Natural killer cell (primary cell): ENCODE measurements at regions not wholly inside any gene's neighbourhood (a gene's known extent, or its start where the extent isn't known, plus 50 kb on each side); places are given as distances from the start of the nearest gene placed in this dataset.

Experiments
- ATAC-seq, 3 donors: fragments of 150-1000 bp in 2 of 3; fragments of 200-7000 bp in 1 of 3; cut with Tn5 transposase; 1 replicate in 1 of 3; 2 replicates in 2 of 3; pipeline ENCODE4 v1.10.0; 2021; ENCODE audit warnings: mild to moderate bottlenecking in 2 of 3, moderate library complexity in 2 of 3
- DNase-seq, 2 donors: peaks; one replicate each; pipeline versions ENCODE4 v3.0.0 to v3.0.0-alpha.2; 2013 to 2021; ENCODE audit warnings: mixed read lengths in 1 of 2
- H3K27ac ChIP-seq: one replicate; pipeline ENCODE4 v1.5.1; 2013; ENCODE audit warnings: mild to moderate bottlenecking, low read length
- H3K27me3 ChIP-seq: one replicate; pipeline ENCODE4 v1.6.1; 2013; ENCODE audit warnings: low read length; ENCODE audit not compliant: control insufficient read depth, insufficient read depth
- H3K36me3 ChIP-seq: one replicate; pipeline ENCODE4 v1.6.1; 2013; ENCODE audit warnings: low read length; ENCODE audit not compliant: control insufficient read depth, insufficient read depth
- H3K4me1 ChIP-seq: one replicate; pipeline ENCODE4 v1.6.1; 2013; ENCODE audit warnings: low read length; ENCODE audit not compliant: control insufficient read depth, insufficient read depth
- H3K4me3 ChIP-seq: one replicate; pipeline ENCODE4 v1.5.1; 2013; ENCODE audit warnings: low read length
- H3K9me3 ChIP-seq: one replicate; pipeline ENCODE4 v1.6.1; 2013; ENCODE audit warnings: low read length; ENCODE audit not compliant: control insufficient read depth, insufficient read depth
- H3K27ac Mint-ChIP-seq, 2 donors: one replicate each; pipeline ENCODE4 v1.8.0; 2022; ENCODE audit warnings: mild to moderate bottlenecking in 2 of 2, mixed read lengths in 2 of 2, moderate library complexity in 1 of 2
- H3K27me3 Mint-ChIP-seq, 2 donors: one replicate each; pipeline ENCODE4 v1.8.0; 2022; ENCODE audit warnings: low read depth in 2 of 2, mixed read lengths in 2 of 2
- H3K36me3 Mint-ChIP-seq: one replicate; pipeline ENCODE4 v1.8.0; 2022; ENCODE audit warnings: mixed read lengths
- H3K4me1 Mint-ChIP-seq, 2 donors: one replicate each; pipeline ENCODE4 v1.8.0; 2022; ENCODE audit warnings: mixed read lengths in 2 of 2
- H3K4me3 Mint-ChIP-seq: one replicate; pipeline ENCODE4 v1.8.0; 2022; ENCODE audit warnings: mild to moderate bottlenecking, moderate library complexity, mixed read lengths
- H3K9me3 Mint-ChIP-seq, 2 donors: one replicate each; pipeline ENCODE4 v1.8.0; 2022; ENCODE audit warnings: mixed read lengths in 2 of 2
- WGBS: methylation state at CpG from one replicate; pipeline ENCODE4 v1.1.7; 2013; ENCODE audit warnings: missing lambda C conversion rate; ENCODE audit not compliant: insufficient coverage; 5-methylcytosine and 5-hydroxymethylcytosine counted together
- intact Hi-C: fragments of 100-400 bp; cut with micrococcal nuclease; formaldehyde crosslinking; loops from one replicate; pipeline ENCODE4 v1.14.2; 2022
- TF ChIP-seq, protein P1 (sequence below): fragments of 200-600 bp; IDR thresholded peaks from one replicate; pipeline ENCODE4 v1.8.0; 2022; ENCODE audit warnings: antibody characterized with exemption

DNA sequence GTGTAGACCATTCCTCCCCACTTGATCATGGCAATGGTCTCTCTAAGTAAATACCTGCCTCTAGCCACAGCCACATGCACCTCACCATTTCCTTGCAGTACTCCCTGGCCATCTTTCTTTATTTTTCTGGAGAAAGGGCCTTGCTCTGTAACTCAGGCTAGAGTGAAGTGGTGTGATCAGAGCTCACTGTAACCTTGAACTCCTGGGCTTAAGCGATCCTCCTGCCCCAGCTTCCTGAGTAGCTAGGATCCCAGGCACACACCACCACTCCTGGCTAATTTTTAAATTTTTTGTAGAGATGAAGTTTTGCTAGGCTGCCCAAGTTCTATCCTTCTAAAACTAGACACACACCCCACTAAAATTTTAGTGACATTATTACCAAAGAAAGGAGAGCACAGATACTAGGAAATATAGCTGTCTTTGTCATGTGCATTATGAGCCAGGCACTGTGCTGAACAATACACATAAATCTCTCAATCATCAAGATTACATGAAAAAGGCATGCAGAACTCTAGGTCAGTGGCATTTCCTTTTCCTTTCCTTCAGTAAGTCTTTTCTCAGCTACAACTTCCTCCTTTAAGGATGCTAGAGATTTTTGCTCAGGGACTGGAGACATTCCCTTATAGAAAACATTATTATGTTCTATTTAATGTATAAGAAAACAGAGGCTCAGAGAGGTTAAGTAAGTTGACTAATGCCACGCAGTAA is 95.0 kb upstream of the SERBP1 start:
- Mint-ChIP-seq H3K9me3 (no peaks in the 10 kb centered on the region), H3K4me3 (no peak overlapping the region), H3K27me3 (peaks cover 5 to 20% of the 10 kb centered on the region in 2 donors), H3K4me1 (no peaks in the 10 kb centered on the region), H3K27ac (no peak overlapping the region), H3K36me3 (no peaks in the 10 kb centered on the region)
- 68% methylated on average over 2 of the region's 2 CpGs for WGBS
- no peak overlapping the region for H3K4me3 ChIP-seq
- DNase-seq (no peak), ATAC-seq (no peak)
- no peaks in the 10 kb centered on the region for H3K27me3 ChIP-seq
- no peaks in the 10 kb centered on the region for H3K36me3 ChIP-seq
- intact Hi-C loops = no loop called here
- H3K4me1 ChIP-seq = no peaks in the 10 kb centered on the region
- no peaks in the 10 kb centered on the region for H3K9me3 ChIP-seq
- TF ChIP-seq, protein P1, sequence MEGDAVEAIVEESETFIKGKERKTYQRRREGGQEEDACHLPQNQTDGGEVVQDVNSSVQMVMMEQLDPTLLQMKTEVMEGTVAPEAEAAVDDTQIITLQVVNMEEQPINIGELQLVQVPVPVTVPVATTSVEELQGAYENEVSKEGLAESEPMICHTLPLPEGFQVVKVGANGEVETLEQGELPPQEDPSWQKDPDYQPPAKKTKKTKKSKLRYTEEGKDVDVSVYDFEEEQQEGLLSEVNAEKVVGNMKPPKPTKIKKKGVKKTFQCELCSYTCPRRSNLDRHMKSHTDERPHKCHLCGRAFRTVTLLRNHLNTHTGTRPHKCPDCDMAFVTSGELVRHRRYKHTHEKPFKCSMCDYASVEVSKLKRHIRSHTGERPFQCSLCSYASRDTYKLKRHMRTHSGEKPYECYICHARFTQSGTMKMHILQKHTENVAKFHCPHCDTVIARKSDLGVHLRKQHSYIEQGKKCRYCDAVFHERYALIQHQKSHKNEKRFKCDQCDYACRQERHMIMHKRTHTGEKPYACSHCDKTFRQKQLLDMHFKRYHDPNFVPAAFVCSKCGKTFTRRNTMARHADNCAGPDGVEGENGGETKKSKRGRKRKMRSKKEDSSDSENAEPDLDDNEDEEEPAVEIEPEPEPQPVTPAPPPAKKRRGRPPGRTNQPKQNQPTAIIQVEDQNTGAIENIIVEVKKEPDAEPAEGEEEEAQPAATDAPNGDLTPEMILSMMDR = no peak
- H3K27ac ChIP-seq = no peak overlapping the region

DNA sequence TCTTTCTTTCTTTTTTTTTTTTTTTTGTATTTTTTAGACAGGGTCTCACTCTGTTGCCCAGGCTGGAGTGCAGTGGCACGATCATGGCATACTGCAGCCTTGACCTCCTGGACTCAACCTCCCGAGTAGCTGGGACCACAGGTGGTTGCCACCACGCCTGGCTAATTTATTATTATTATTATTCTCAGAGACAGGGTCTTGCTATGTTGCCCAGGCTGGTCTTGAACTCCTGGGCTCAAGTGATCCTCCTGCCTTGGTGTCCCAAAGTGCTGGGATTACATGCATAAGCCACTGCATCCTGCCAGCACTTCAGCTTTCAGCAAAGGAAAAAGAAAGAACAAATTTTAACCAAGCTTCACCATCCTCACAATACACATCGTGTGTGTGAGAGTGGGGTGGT is 97.9 kb upstream of the SERBP1 start:
- Histone ChIP-seq H3K27ac (no peak overlapping the region), H3K36me3 (no peaks in the 10 kb centered on the region), H3K4me1 (no peaks in the 10 kb centered on the region), H3K4me3 (no peak overlapping the region), H3K9me3 (no peaks in the 10 kb centered on the region), H3K27me3 (no peaks in the 10 kb centered on the region)
- intact Hi-C loops = no loop called here
- no peak overlapping the region for H3K27ac Mint-ChIP-seq
- no peaks in the 10 kb centered on the region for H3K4me1 Mint-ChIP-seq
- no peak for DNase-seq
- H3K4me3 Mint-ChIP-seq = no peak overlapping the region
- no peak for ATAC-seq
- H3K36me3 Mint-ChIP-seq = no peaks in the 10 kb centered on the region
- H3K9me3 Mint-ChIP-seq = no peaks in the 10 kb centered on the region
- WGBS = 72% methylated on average over 4 of the region's 4 CpGs
- H3K27me3 Mint-ChIP-seq = peaks cover 5 to 20% of the 10 kb centered on the region in 2 donors
- TF ChIP-seq, protein P1 = no peak

DNA sequence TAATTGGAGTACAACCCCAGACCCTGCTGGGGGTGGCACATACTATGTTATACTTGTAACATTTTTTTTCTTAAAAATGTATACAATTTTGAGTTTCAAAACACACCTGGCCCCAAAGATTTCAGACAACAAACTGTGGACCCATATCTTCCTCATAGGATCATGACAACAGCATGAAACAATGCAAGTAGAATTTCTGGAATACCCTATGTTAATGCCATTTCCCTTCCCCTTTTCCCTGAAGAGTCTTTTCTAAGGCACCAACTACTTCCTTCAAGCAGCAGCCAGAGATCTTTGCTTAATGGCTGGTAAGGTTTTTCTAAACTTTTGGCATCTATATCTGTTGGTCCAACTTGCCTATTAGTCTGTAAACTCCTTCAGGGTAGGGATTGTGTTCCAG is 99.9 kb upstream of the SERBP1 start:
- Histone ChIP-seq H3K9me3 (no peaks in the 10 kb centered on the region), H3K27ac (no peak overlapping the region), H3K27me3 (no peaks in the 10 kb centered on the region), H3K4me1 (no peaks in the 10 kb centered on the region), H3K4me3 (no peak overlapping the region), H3K36me3 (no peaks in the 10 kb centered on the region)
- DNase-seq (no peak), ATAC-seq (no peak)
- Mint-ChIP-seq H3K36me3 (no peaks in the 10 kb centered on the region), H3K9me3 (no peaks in the 10 kb centered on the region), H3K27ac (no peak overlapping the region), H3K4me3 (no peak overlapping the region), H3K27me3 (peaks cover 3 to 9% of the 10 kb centered on the region in 2 donors), H3K4me1 (peaks cover 0 to 8% of the 10 kb centered on the region in 2 donors)
- TF ChIP-seq, protein P1 = no peak
- intact Hi-C loops = no loop called here
